Panc1 (cell line): ENCODE measurements at regions not wholly inside any gene's neighbourhood (a gene's known extent, or its start where the extent isn't known, plus 50 kb on each side); places are given as distances from the start of the nearest gene placed in this dataset.

Experiments used
- POLR2AphosphoS5 ChIP-seq: IDR thresholded peaks from 2 replicates; pipeline ENCODE4 v1.6.1; 2012; ENCODE audit warnings: mild to moderate bottlenecking, low read depth, low read length, moderate library complexity
- TF ChIP-seq, protein P1 (sequence below): fragments of 450-650 bp; IDR thresholded peaks from 2 replicates; pipeline ENCODE4 v1.5.1; 2017; ENCODE audit warnings: mild to moderate bottlenecking

DNA sequence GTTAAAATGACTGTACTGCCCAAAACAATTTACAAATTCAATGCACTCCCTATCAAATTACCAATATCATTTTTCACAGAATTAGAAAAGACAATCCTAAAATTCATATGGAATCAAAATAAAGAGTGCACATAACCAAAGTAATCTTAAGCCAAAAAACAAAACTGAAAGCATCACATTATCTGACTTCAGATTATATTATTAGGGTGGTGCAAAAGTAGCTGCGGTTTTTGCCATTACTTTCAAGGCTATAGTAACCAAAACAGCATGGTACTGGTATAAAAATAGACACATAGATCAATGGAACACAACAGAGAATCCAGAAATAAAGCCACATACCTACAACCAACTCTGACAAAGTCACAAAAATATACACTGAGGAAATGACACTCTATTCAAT, 396.6 kb downstream of the EIPR1 start:
- TF ChIP-seq, protein P1, sequence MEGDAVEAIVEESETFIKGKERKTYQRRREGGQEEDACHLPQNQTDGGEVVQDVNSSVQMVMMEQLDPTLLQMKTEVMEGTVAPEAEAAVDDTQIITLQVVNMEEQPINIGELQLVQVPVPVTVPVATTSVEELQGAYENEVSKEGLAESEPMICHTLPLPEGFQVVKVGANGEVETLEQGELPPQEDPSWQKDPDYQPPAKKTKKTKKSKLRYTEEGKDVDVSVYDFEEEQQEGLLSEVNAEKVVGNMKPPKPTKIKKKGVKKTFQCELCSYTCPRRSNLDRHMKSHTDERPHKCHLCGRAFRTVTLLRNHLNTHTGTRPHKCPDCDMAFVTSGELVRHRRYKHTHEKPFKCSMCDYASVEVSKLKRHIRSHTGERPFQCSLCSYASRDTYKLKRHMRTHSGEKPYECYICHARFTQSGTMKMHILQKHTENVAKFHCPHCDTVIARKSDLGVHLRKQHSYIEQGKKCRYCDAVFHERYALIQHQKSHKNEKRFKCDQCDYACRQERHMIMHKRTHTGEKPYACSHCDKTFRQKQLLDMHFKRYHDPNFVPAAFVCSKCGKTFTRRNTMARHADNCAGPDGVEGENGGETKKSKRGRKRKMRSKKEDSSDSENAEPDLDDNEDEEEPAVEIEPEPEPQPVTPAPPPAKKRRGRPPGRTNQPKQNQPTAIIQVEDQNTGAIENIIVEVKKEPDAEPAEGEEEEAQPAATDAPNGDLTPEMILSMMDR, result no peak
- no peak for TF ChIP-seq POLR2AphosphoS5
